ENCODE measurements at regions not wholly inside any gene's neighbourhood (a gene's known extent, or its start where the extent isn't known, plus 50 kb on each side); places are given as distances from the start of the nearest gene placed in this dataset.

- TF ChIP-seq CTCF (IDR thresholded peaks at IDR 0.05) (no peak), EZH2 (IDR thresholded peaks at IDR 0.05) (no peak), EZH2phosphoT487 (IDR thresholded peaks at IDR 0.05) (no peak)
Observed at GRCh38 chr1:82268826-82269225, 468.1 kb downstream of the ADGRL2 start.
